Muscle layer of colon (tissue), 2 donors: ENCODE measurements at regions not wholly inside any gene's neighbourhood (a gene's known extent, or its start where the extent isn't known, plus 50 kb on each side); places are given as distances from the start of the nearest gene placed in this dataset.
"Not testable (repeated sequence)": the region's sequence is repeated elsewhere in the genome, so short reads cannot be mapped to it uniquely, and the experiment has no call there.

Experiments used
- H3K27ac ChIP-seq: one replicate; pipeline ENCODE4 v1.7.0; 2013; ENCODE audit warnings: low read depth, mild to moderate bottlenecking, low read length, moderate library complexity
- H3K27me3 ChIP-seq, 2 donors: one replicate each; pipeline ENCODE4 v1.7.0; 2013; ENCODE audit warnings: low read length in 2 of 2, mild to moderate bottlenecking in 2 of 2; ENCODE audit not compliant: insufficient read depth in 2 of 2, control insufficient read depth in 1 of 2
- H3K36me3 ChIP-seq: one replicate; pipeline ENCODE4 v1.7.0; 2013; ENCODE audit warnings: mild to moderate bottlenecking, low read length; ENCODE audit not compliant: insufficient read depth
- H3K4me1 ChIP-seq: one replicate; pipeline ENCODE4 v1.7.0; 2013; ENCODE audit warnings: mild to moderate bottlenecking, low read length; ENCODE audit not compliant: insufficient read depth
- H3K4me3 ChIP-seq, 2 donors: one replicate each; pipeline ENCODE4 v1.7.0; 2013; ENCODE audit warnings: low read length in 2 of 2, low read depth in 1 of 2, mild to moderate bottlenecking in 1 of 2, moderate library complexity in 1 of 2
- H3K9ac ChIP-seq: one replicate; pipeline ENCODE4 v1.7.0; 2013; ENCODE audit warnings: low read length
- H3K9me3 ChIP-seq: one replicate; pipeline ENCODE4 v1.7.0; 2013; ENCODE audit warnings: mild to moderate bottlenecking, low read length
- donor health status: abdominal sarcoma.
- donor health status: Adenocarcinoma of cecum.

- not testable (repeated sequence) for H3K4me3 ChIP-seq, H3K9ac ChIP-seq, H3K36me3 ChIP-seq, H3K4me1 ChIP-seq, H3K27ac ChIP-seq, H3K9me3 ChIP-seq, H3K27me3 ChIP-seq
These were observed 252.9 kb upstream of the ACTBL2 start for GRCh38 chr5:57735279-57736153.

GRCh38 chr5:57734296-57734695, 251.7 kb upstream of the ACTBL2 start:
- Histone ChIP-seq H3K27me3 (no peaks in the 10 kb centered on the region), H3K4me3 (no peak overlapping the region), H3K9me3 (no peaks in the 10 kb centered on the region), H3K9ac (no peak overlapping the region), H3K36me3 (no peaks in the 10 kb centered on the region), H3K27ac (no peak overlapping the region), H3K4me1 (no peaks in the 10 kb centered on the region)

DNA sequence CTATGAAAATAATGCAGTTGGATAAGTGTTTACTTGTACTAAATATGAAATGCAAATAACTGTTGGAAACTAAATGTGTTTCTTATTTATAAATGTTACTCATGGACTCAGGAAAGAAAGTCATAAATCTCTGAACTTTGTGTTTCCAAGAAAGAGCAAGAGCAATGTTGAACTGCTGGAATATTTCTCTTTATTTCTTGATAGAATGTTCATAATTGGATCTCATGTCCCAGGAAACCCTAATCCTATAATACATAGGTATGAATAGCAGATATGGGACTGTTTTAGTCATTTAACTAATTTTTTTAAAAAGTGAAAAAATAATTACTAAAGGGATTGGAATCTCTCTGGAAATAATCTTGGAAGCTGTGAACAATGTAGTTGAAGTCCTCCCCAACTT, 245.0 kb upstream of the ACTBL2 start:
- Histone ChIP-seq H3K9me3 (no peaks in the 10 kb centered on the region), H3K9ac (no peak overlapping the region), H3K27ac (no peak overlapping the region), H3K36me3 (no peaks in the 10 kb centered on the region), H3K4me3 (no peak overlapping the region), H3K27me3 (no peaks in the 10 kb centered on the region), H3K4me1 (no peaks in the 10 kb centered on the region)

- H3K9me3 ChIP-seq, result no peaks in the 10 kb centered on the region
- no peaks in the 10 kb centered on the region for H3K36me3 ChIP-seq
- H3K4me1 ChIP-seq, result no peaks in the 10 kb centered on the region
- no peak overlapping the region for H3K27ac ChIP-seq
- no peak overlapping the region for H3K4me3 ChIP-seq
- H3K27me3 ChIP-seq, result no peaks in the 10 kb centered on the region
- no peak overlapping the region for H3K9ac ChIP-seq
These were observed 243.3 kb upstream of the ACTBL2 start for GRCh38 chr5:57725658-57726504.

- no peaks in the 10 kb centered on the region for H3K36me3 ChIP-seq
- no peaks in the 10 kb centered on the region for H3K4me1 ChIP-seq
- H3K27ac ChIP-seq, result no peak overlapping the region
- no peak overlapping the region for H3K9ac ChIP-seq
- no peaks in the 10 kb centered on the region for H3K9me3 ChIP-seq
- H3K4me3 ChIP-seq, result no peak overlapping the region
- H3K27me3 ChIP-seq, result no peaks in the 10 kb centered on the region
These were observed 242.2 kb upstream of the ACTBL2 start for GRCh38 chr5:57724836-57725235.

GRCh38 chr5:57721226-57721625, 238.6 kb upstream of the ACTBL2 start:
- Histone ChIP-seq H3K27ac (no peak overlapping the region), H3K4me3 (no peak overlapping the region), H3K27me3 (no peaks in the 10 kb centered on the region), H3K9ac (no peak overlapping the region), H3K36me3 (no peaks in the 10 kb centered on the region), H3K4me1 (no peaks in the 10 kb centered on the region), H3K9me3 (no peaks in the 10 kb centered on the region)

DNA sequence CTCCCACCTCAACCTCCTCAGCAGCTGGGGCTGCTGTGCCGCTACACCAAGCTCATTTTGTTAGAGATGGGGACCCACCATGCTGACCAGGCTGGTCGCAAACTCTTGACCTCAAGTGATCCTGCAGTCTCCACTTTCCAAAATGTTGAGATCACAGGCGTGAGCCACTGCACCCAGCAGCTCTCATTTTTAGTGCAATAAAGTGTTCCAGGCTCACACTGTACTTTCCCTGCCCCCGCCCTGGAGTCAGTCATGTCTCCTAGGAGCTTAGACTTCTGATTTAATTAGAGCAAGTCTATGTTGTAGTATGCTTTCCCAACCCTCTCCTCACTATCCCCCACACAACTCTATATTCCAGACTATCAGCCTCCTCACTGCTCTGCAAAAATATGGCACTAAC, 238.0 kb upstream of the ACTBL2 start:
- Histone ChIP-seq H3K27ac (no peak overlapping the region), H3K27me3 (no peaks in the 10 kb centered on the region), H3K9me3 (no peaks in the 10 kb centered on the region), H3K4me1 (no peaks in the 10 kb centered on the region), H3K9ac (no peak overlapping the region), H3K36me3 (no peaks in the 10 kb centered on the region), H3K4me3 (no peak overlapping the region)

DNA sequence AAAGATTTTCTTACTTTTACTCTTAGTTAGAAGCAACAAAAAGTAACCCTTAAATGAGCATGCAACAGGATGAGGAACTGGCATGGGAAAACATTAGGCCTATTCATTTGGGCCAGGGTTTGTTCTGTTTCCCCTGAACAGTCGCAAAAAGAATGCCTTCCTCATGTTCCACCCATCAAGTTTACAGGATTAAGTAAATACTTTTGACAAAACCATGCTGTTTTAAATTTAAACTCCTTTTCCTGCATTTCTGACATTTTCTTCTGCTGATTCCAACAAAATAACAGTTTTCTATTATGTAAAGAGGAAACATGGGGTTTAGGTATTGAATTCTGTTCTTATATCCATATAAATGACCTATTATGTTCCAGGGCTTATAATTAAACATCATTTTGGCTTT, 236.6 kb upstream of the ACTBL2 start:
- H3K9ac ChIP-seq, result no peak overlapping the region
- H3K27me3 ChIP-seq, result no peaks in the 10 kb centered on the region
- no peaks in the 10 kb centered on the region for H3K9me3 ChIP-seq
- no peak overlapping the region for H3K27ac ChIP-seq
- no peak overlapping the region for H3K4me3 ChIP-seq
- H3K36me3 ChIP-seq, result no peaks in the 10 kb centered on the region
- no peaks in the 10 kb centered on the region for H3K4me1 ChIP-seq

DNA sequence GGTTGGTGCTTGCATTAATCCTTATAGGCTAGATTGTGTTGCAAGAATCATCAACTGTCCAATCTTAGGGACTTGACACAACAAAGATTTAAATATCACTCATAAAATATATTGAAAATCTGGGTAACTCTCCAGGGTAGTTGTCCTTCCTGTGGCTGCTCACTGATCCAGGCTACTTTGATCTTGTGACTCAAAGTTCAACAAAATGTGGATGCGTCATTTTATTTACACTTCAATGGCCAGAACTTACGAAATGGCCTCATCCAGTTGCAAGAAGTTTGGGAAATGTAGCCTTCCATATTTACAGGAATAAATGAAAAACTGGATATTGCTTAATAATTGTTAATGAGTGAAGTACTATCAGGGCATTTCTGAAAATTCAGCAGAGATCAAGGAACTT, 235.5 kb upstream of the ACTBL2 start:
- Histone ChIP-seq H3K27ac (no peak overlapping the region), H3K9me3 (no peaks in the 10 kb centered on the region), H3K27me3 (no peaks in the 10 kb centered on the region), H3K4me1 (no peaks in the 10 kb centered on the region), H3K36me3 (no peaks in the 10 kb centered on the region), H3K4me3 (no peak overlapping the region), H3K9ac (no peak overlapping the region)

GRCh38 chr5:57717555-57717954, 234.9 kb upstream of the ACTBL2 start:
- no peaks in the 10 kb centered on the region for H3K27me3 ChIP-seq
- H3K9ac ChIP-seq, result no peak overlapping the region
- no peaks in the 10 kb centered on the region for H3K4me1 ChIP-seq
- no peaks in the 10 kb centered on the region for H3K9me3 ChIP-seq
- H3K36me3 ChIP-seq, result no peaks in the 10 kb centered on the region
- H3K4me3 ChIP-seq, result no peak overlapping the region
- H3K27ac ChIP-seq, result no peak overlapping the region

DNA sequence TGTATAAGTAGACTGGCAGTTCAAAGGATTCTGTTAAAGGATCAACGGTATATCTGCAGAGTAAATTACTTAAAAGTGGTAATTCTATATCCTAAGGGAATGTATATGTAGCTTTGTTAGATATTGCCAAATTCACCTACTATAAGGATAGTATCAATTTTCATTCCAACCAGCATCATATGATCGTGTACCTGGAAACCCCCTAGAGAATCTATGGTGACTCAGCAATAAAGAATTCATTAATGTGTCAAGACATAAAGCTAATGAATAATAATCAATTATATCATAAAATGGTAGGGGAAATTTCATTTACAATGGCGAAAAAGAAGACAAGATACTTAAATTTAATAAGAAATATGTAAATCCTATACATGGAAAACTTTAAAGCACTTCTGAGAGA, 234.1 kb upstream of the ACTBL2 start:
- H3K9me3 ChIP-seq, result no peaks in the 10 kb centered on the region

More for the DNA sequence above, 234.1 kb upstream of the ACTBL2 start:
- H3K4me3 ChIP-seq, result no peak overlapping the region
- no peak overlapping the region for H3K9ac ChIP-seq
- H3K27ac ChIP-seq, result no peak overlapping the region
- H3K27me3 ChIP-seq, result no peaks in the 10 kb centered on the region
- no peaks in the 10 kb centered on the region for H3K4me1 ChIP-seq
- no peaks in the 10 kb centered on the region for H3K36me3 ChIP-seq
